H54 (cell line): ENCODE measurements at regions not wholly inside any gene's neighbourhood (a gene's known extent, or its start where the extent isn't known, plus 50 kb on each side); places are given as distances from the start of the nearest gene placed in this dataset.
A peak's percentile ranks its signal among the peaks of the same experiment; 100 is the strongest.
"Not testable (repeated sequence)": the region's sequence is repeated elsewhere in the genome, so short reads cannot be mapped to it uniquely, and the experiment has no call there.

Source experiments
- DNase-seq: peaks from one replicate; pipeline ENCODE4 v3.0.0; 2011; ENCODE audit warnings: low spot score, mixed read lengths; ENCODE audit not compliant: insufficient read length
- FAIRE-seq: peaks from 3 replicates; lab custom pipeline; 2011; peaks lifted over from hg19 to GRCh38; lab: Jason Lieb, UNC
- POLR2A ChIP-seq: IDR thresholded peaks from 2 replicates; pipeline ENCODE4 v1.6.1; 2011; ENCODE audit warnings: low read depth, mild to moderate bottlenecking, low read length

DNA sequence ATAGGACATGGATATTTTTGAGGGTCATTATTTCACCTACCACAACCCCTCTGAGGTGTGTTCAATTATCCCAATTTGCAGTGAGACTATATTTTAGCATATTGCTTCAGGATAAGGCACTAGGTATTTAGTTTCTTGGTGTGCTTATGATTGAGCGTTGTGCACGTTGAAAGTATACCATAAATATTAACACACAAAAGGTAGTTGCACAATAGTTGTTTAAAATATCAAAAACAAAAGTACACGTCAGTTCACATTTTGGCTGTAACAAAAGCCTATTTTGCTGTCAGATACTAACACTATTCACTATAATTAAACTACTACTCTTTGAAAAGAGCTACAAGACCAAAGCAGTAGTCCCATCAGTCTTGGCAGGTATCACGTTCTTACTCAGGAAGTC, 367.5 kb downstream of the DSC3 start:
- no peak for FAIRE-seq
- TF ChIP-seq POLR2A = no peak
- DNase-seq = no peak

DNA sequence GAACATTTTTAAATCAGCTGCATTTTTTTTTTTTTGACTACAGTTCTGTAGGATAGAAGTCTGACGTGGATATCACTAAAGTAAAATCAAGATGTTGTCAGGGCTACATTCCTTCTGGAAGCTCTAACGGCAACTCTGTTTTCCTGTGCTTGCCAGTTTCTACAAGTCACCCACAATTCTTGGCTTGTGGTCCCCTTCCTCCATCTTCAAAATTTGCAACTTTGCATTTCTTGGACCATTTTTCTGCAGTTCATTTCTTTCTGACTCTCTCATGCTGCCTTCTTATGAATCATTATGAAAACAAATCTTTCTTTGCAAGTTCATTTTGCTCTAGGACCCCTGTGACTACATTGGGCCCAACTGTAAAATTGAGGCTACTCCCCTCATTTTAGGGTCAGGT, 367.9 kb downstream of the DSC3 start:
- FAIRE-seq (no peak), DNase-seq (no peak)
- TF ChIP-seq POLR2A = no peak

DNA sequence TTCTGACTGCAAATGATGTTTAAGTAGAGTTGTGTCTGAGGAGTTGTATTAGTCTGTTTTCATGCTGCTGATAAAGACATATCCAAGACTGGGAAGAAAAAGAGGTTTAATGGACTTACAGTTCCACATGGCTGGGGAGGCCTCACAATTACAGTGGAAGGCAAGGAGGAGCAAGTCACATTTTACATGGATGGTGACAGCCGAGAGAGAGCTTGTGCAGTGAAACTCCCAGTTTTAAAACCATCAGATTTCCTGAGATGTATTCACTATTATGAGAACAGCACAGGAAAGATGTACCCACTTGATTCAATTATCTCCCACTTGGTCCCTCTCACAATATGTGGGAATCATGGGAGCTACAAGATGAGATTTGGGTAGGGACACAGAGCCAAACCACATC, 370.1 kb downstream of the DSC3 start:
- not testable (repeated sequence) for FAIRE-seq, DNase-seq

DNA sequence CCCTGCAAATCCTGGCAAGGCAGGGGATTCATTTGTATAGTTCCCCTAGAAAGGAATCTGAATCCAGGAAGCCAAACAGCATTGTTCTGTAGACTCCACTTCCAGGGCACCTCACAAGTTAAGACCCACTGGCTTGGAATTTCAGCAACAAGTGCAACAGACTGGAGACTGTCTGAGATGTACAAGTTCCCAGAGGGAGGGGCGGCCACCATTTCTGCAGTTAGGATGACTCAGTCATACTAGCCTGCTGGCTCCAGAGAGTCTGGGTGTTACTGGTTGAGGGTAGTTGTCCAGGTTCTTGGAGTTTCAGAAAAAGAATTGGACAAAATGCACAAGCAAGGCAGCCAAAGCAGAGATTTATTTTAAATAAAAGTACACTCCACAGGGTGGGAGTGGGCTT, 384.2 kb downstream of the DSC3 start:
- DNase-seq (no peak), FAIRE-seq (no peak)
- TF ChIP-seq POLR2A = no peak

DNA sequence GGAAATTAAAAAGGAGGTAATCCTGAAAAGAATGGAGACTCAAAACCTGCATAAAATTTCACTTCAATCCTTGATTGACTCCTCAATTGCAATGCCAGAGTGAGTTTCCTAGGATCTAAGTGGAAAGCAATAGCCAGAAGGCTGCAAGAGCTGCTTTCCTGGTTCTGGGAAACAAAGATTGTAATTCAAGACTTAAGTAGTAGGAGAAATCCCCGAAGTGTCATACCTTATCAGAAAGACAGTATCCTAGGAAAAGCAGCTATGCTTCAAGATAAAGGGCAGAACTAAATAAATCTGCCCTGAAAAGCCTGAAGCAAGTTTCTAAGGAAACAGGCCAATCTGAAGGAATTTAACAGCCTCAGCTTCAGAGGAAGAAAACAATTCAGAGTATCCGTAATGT, 390.2 kb downstream of the DSC3 start:
- DNase-seq (no peak), FAIRE-seq (no peak)
- no peak for TF ChIP-seq POLR2A

DNA sequence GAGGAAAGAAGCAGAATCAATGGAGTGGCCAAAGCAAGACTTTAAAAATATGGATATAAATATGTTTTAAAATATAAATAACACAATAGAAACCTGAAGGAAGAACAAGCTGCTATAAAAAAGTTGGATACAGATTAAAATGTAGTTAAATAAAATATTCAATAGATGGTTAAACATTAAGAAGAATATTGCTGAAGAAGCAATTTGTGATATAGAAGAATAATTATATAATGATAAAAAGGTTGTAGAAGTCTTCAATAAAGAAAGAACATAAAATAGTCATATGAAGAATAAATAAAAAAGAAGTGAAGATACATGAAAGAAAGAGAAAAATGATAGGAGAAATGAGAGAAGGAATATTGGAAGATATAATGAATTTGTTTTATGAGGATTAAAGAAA, 392.0 kb downstream of the DSC3 start:
- TF ChIP-seq POLR2A = no peak
- DNase-seq (no peak), FAIRE-seq (no peak)

DNA sequence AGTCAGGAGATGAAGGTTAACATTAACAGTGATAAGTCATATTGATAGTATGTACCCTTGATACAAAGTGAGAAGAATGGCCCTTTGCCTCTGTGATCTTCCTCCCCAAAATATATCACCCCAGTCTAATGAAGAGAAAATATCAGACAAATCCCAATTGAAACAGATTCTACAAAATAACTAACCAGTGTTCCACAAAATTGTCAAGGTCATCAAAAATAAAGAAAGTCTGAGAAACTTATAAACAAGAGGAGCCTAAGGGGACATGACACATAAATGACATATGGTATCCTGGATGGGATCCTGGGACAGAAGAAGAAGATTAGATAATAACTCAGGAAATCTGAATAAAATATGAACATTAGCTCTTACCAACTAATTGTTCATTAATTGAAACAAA, 398.4 kb downstream of the DSC3 start:
- FAIRE-seq = no peak
- no peak for DNase-seq
- TF ChIP-seq POLR2A = no peak

DNA sequence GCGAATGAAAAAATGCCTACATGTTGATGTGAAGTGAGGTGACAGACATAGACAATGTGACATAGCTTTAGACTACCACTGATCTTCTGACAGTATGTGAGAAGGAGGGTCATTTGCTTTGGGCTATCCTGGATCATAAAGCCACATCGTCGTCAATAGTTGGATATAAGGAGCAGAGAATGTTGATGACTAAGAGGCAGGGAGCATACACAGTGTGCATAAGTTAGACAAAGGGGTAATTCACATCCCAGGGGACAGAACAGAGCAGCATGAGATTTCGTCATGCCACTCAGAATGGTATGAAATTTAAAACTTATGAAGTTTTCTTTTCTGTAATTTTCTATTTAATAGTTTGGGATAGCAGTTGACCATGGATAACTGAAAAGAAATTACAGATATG, 403.2 kb downstream of the DSC3 start:
- DNase-seq (no peak), FAIRE-seq (no peak)
- no peak for TF ChIP-seq POLR2A

DNA sequence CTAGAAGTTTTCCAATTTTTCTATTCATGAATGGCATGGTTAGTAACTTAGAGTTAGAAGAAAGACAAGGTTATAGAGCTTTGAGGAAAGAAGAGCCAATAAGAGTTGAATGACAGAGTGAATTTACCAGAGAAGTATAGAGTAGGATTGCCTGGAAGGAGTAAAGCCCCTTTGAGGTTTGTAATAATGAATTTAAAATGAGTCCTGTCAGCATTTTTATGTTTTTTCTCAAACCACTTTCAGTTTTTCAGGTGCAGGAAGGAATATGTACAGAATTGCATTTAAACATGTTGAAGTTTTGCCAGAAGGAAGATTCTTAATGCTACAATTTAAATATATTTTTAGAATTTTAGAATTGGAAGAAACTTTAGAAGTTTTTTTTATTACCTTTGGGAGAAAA, 408.3 kb downstream of the DSC3 start:
- TF ChIP-seq POLR2A = no peak
- no peak for FAIRE-seq
- no peak for DNase-seq

DNA sequence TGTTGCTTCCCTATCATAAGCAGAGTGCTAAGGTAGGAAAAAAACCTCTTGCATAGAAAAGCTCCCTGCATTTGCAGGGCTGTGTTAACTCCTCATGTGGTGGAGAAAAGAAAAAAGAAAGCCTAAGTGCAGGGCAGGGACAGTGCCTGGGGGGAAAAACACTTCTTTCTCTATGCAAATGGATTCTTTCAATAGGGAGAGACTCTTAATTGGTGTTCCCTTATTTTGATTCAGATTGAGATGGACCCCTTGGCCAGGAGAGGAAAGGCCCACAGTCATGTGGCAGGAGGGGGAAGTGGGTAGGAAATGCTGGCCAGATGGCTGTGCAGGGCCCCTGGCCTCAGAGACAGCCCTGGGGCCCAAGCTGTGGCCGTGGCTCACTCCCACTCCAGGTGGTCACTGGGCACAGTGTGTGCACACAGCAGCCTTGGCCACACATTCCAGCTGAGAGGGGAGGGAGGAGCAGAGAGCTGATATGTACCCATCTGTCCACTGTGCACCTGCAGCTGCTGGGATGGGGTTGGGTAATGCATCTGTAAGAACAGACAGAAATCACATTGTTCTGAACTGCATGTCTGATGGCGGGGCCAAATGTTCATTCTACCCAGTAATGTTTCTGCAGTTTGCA, 410.4 kb downstream of the DSC3 start:
- DNase-seq (no peak), FAIRE-seq (no peak)
- TF ChIP-seq POLR2A = no peak

DNA sequence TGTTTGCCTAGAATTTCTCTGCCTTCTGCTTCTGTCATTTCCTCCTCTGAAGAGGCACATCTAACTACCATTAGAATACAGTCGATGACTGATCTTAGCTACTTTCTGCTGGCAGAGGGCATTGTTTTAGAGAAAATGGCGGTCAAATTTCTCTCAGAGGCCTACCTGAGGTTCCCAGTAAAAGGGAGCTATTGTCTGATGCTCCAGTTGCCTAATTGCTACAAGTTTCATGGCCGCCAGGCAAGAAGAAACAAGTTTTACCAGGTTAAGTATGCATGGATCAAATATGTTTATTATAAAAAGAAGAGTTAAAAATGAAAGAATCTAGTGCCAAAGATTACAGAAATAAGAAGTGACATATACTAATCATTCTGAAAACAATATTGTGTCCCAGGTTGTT, 416.6 kb downstream of the DSC3 start:
- FAIRE-seq (no peak), DNase-seq (no peak)
- TF ChIP-seq POLR2A = no peak

DNA sequence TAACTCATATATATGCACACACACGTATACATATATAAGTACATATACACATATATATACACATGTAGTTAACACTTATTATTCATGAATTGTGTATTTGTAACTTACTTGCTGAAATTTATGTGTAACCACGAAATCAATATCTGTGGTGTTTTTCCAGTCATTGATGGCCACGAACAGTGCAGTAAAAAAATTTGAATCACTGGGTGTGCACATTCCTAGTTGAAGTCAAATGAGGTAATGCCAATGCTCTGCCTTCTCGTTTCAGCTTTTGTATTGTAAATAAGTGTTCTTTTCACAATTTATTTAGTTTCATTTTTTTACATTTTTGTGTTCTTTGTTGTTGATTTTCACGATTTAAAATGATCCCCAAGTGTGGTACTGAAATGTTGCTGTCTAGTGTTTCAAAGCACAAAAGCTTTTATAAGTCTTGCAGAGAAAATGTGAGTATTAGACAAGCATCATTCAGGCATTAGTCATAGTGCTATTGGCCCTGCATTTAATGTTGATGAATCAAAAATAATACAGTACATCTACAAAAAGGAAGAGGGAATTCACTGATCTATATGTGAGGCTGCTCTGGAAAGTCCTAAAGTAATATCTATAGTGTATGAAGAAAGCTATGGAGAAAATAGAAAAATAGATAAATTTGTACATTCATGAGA, 419.0 kb downstream of the DSC3 start:
- no peak for TF ChIP-seq POLR2A
- DNase-seq = peak; percentile 1
- FAIRE-seq = peak; percentile 20

DNA sequence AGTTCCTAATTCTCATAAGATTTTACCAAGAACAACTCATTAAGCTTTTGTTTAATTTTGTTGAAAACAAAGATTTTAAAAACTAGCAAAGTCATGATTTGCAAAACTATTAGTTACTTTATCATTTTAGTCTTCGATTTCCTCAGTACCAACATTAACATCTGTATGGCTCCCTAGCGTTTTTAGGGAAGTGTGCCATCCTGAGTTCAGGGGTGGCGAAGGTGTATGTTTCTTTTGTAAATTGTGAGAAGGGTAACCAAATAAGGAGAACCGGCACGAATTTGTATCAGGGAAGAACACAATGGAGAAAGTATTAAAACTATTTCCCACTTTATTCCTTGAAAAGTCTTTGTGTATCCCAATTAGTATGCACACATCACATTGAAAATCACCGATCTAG, 419.9 kb downstream of the DSC3 start:
- no peak for FAIRE-seq
- no peak for TF ChIP-seq POLR2A
- no peak for DNase-seq

DNA sequence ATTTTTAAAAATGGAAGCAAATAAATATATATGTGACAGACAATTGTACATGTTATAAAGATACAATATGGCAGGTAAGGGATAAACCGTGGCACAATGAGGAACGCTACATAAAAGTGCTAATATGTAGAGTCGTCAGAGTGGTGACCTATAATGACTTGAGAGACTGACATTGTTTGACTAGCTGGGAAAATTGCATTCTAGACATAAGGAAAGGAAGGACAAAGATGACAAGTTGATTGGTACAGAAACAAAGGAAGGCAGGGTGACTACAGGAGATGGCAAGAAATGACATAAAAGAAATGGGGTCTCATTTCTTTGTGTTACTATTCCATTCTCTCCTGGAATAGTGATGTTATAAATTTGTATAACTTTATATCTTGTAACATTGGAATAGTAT, 420.4 kb downstream of the DSC3 start:
- FAIRE-seq (no peak), DNase-seq (no peak)
- no peak for TF ChIP-seq POLR2A

DNA sequence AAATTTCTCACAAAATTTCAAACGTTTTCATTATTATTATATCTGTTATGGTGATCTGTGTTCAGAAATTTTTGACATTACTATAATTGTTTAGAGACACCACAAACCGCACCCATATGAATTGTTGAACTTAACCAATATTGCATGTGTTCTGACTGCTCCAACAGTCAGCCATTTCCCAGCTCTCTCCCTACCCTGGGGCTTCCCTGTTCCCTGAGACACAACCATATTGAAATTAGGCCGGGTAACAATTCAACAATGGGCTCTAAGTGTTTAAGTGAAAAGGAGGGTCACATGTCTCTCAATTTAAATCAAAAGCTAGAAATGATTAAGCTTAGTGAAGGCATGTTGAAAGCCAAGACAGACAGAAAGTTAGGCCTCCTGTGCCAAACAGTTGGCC, 424.0 kb downstream of the DSC3 start:
- FAIRE-seq = no peak
- TF ChIP-seq POLR2A = no peak
- DNase-seq = no peak

DNA sequence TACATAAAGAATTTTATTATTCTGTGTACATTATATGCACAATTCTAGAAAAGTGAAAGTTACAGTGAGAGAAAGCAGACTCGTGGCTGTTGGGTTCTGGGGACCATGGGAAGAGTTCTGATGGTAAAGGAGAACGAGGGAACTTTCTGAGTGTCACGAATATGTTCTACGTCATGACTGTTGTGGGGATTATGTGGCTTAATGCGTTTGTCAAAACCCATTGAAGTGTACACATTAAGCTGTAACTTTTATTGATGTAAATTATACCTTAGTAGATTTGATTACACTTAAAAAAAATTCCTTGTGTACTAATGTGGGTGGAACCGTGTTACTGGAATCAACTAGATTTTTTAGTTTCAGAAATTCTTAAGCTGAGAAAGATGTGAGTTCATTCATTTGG, 426.1 kb downstream of the DSC3 start:
- TF ChIP-seq POLR2A = no peak

More for the DNA sequence above, 426.1 kb downstream of the DSC3 start:
- DNase-seq = no peak
- FAIRE-seq = no peak
